ENCODE measurements at regions not wholly inside any gene's neighbourhood (a gene's known extent, or its start where the extent isn't known, plus 50 kb on each side); places are given as distances from the start of the nearest gene placed in this dataset.

- no peak for TF ChIP-seq CTCF (IDR thresholded peaks at IDR 0.05; ENCODE audit: low read depth, low read length)
- peak overlapping the region; percentile 16; the same call in 1 of the 2 replicates for H3K27ac ChIP-seq
Measured at GRCh38 chr5:110288766-110289511, 437.5 kb downstream of the TMEM232 start.

GRCh38 chr5:110289512-110289810 is 437.0 kb downstream of the TMEM232 start:
- Histone ChIP-seq H3K9me3 (ENCODE audit: severe bottlenecking) (peaks cover 2% of the 10 kb centered on the region), H3K27me3 (ENCODE audit: insufficient read depth, low read depth, severe bottlenecking) (no peaks in the 10 kb centered on the region), H3K36me3 (no peaks in the 10 kb centered on the region), H3K27ac (no peak overlapping the region; the same call in 1 of the 2 replicates), H3K4me3 (ENCODE audit: low read depth, low read length) (no peak overlapping the region)
- DNase-seq = no peak
- no peak for TF ChIP-seq CTCF (IDR thresholded peaks at IDR 0.05; ENCODE audit: low read depth, low read length)

More at GRCh38 chr5:110288766-110289511, 437.5 kb downstream of the TMEM232 start:
- Histone ChIP-seq H3K9me3 (ENCODE audit: severe bottlenecking) (peaks cover 3% of the 10 kb centered on the region), H3K4me3 (ENCODE audit: low read depth, low read length) (no peak overlapping the region), H3K36me3 (no peaks in the 10 kb centered on the region), H3K27me3 (ENCODE audit: insufficient read depth, low read depth, severe bottlenecking) (no peaks in the 10 kb centered on the region)
- DNase-seq = peak; percentile 65

- H3K27ac ChIP-seq = no peak overlapping the region
- H3K9me3 ChIP-seq (ENCODE audit: severe bottlenecking) = no peaks in the 10 kb centered on the region
- no peak for DNase-seq
- H3K36me3 ChIP-seq = no peaks in the 10 kb centered on the region
- no peak overlapping the region for H3K4me3 ChIP-seq (ENCODE audit: low read depth, low read length)
- no peaks in the 10 kb centered on the region for H3K27me3 ChIP-seq (ENCODE audit: insufficient read depth, low read depth, severe bottlenecking)
- TF ChIP-seq CTCF (IDR thresholded peaks at IDR 0.05; ENCODE audit: low read depth, low read length) = no peak
Measured at GRCh38 chr5:110290542-110290941, 435.9 kb downstream of the TMEM232 start.

GRCh38 chr5:110294281-110294680 is 432.2 kb downstream of the TMEM232 start:
- no peak for DNase-seq
- Histone ChIP-seq H3K4me3 (ENCODE audit: low read depth, low read length) (no peak overlapping the region), H3K9me3 (ENCODE audit: severe bottlenecking) (no peaks in the 10 kb centered on the region), H3K27ac (no peak overlapping the region), H3K36me3 (no peaks in the 10 kb centered on the region), H3K27me3 (ENCODE audit: insufficient read depth, low read depth, severe bottlenecking) (no peaks in the 10 kb centered on the region)
- TF ChIP-seq CTCF (IDR thresholded peaks at IDR 0.05; ENCODE audit: low read depth, low read length) = no peak

- no peaks in the 10 kb centered on the region for H3K9me3 ChIP-seq (ENCODE audit: severe bottlenecking)
- H3K27ac ChIP-seq = no peak overlapping the region
- no peaks in the 10 kb centered on the region for H3K36me3 ChIP-seq
- H3K27me3 ChIP-seq (ENCODE audit: insufficient read depth, low read depth, severe bottlenecking) = no peaks in the 10 kb centered on the region
- TF ChIP-seq CTCF (IDR thresholded peaks at IDR 0.05; ENCODE audit: low read depth, low read length) = no peak
- no peak overlapping the region for H3K4me3 ChIP-seq (ENCODE audit: low read depth, low read length)
- DNase-seq = no peak
Measured at GRCh38 chr5:110297152-110297670, 429.3 kb downstream of the TMEM232 start.

- DNase-seq = no peak
- H3K9me3 ChIP-seq (ENCODE audit: severe bottlenecking) = peaks cover 2% of the 10 kb centered on the region
- H3K4me3 ChIP-seq (ENCODE audit: low read depth, low read length) = no peak overlapping the region
- no peaks in the 10 kb centered on the region for H3K27me3 ChIP-seq (ENCODE audit: insufficient read depth, low read depth, severe bottlenecking)
- no peaks in the 10 kb centered on the region for H3K36me3 ChIP-seq
- TF ChIP-seq CTCF (IDR thresholded peaks at IDR 0.05; ENCODE audit: low read depth, low read length) = no peak
- H3K27ac ChIP-seq = no peak overlapping the region
Measured at GRCh38 chr5:110304176-110304575, 422.3 kb downstream of the TMEM232 start.
